Pancreas (tissue), 10 donors: ENCODE measurements at regions not wholly inside any gene's neighbourhood (a gene's known extent, or its start where the extent isn't known, plus 50 kb on each side); places are given as distances from the start of the nearest gene placed in this dataset.

Experiments used
- ATAC-seq, 4 donors: fragments of 200-7000 bp; cut with Tn5 transposase; one replicate each; pipeline versions ENCODE4 v1.8.0 to v1.9.1; 2020; ENCODE audit warnings: mild to moderate bottlenecking in 4 of 4, moderate library complexity in 4 of 4
- DNase-seq, 6 donors: peaks; one replicate each; pipeline ENCODE4 v3.0.0-alpha.2; 2020
- FAIRE-seq: peaks from 2 replicates; lab custom pipeline; 2012; peaks lifted over from hg19 to GRCh38; lab: Jason Lieb, UNC
- H3K27ac ChIP-seq, 4 donors: fragments of 200-600 bp; sonication (generic); 1 replicate in 3 of 4; 2 replicates in 1 of 4; pipeline versions ENCODE4 v1.5.0 to v1.8.0; 2020
- H3K27me3 ChIP-seq, 4 donors: fragments of 200-600 bp; one replicate each; pipeline ENCODE4 v1.8.0; 2021
- H3K36me3 ChIP-seq, 3 donors: fragments of 200-600 bp; sonication (generic) in 1 of 3; one replicate each; pipeline versions ENCODE4 v1.5.0 to v1.8.0; 2020 to 2021
- H3K4me1 ChIP-seq, 3 donors: fragments of 200-600 bp; one replicate each; pipeline ENCODE4 v1.8.0; 2021
- H3K4me3 ChIP-seq, 4 donors: fragments of 200-600 bp; sonication (generic) in 2 of 4; one replicate each; pipeline versions ENCODE4 v1.5.0 to v1.8.0; 2020 to 2021
- H3K9me3 ChIP-seq, 4 donors: fragments of 200-600 bp; one replicate each; pipeline ENCODE4 v1.8.0; 2021
- CTCF ChIP-seq, 4 donors: fragments of 200-600 bp; sonication (generic) in 3 of 4; IDR thresholded peaks; one replicate each; pipeline versions ENCODE4 v1.5.0 to v1.8.0; 2021; ENCODE audit warnings: antibody characterized with exemption in 4 of 4
- WGBS, 2 donors: extraction: QIAGEN DNeasy Blood & Tissue Kit; methylation state at CpG; one replicate each; pipeline ENCODE4 v1.1.7; 2013; 5-methylcytosine and 5-hydroxymethylcytosine counted together
- intact Hi-C, 3 donors: fragments of 100-400 bp; cut with DNase I; formaldehyde crosslinking; loops; one replicate each; pipeline versions ENCODE4 v1.11.1 to v1.14.2; 2022
- donor health status: healthy with polysubstance abuse.
- donor health status: DM: no; HTN: no; CAD: no; lungs with moderate emphysema.
- donor health status: DM: no; HTN: no; CAD: no.
- donor health status: control.
- donor health status: control.
- donor health status: Bipolar disorder and iron deficiency.
- donor health status: DM: yes; HTN: yes; CAD: no.
- donor health status: DM: no; HTN: no; CAD: no.
- donor health status: DM: no; HTN: no; CAD: no.
- donor health status: DM: yes; HTN: yes; CAD: no.

GRCh38 chr7:35419391-35419755 lies 165.5 kb upstream of the TBX20 start:
- 45 to 49% methylated on average over 5 of the region's 5 CpGs for WGBS, 2 donors
- intact Hi-C loops, result no loop called here
- Histone ChIP-seq H3K27me3 (peaks cover 0 to 5% (median 0%) of the 10 kb centered on the region in 4 donors), H3K27ac (no peak overlapping the region), H3K9me3 (no peaks in the 10 kb centered on the region), H3K4me1 (no peaks in the 10 kb centered on the region), H3K36me3 (no peaks in the 10 kb centered on the region), H3K4me3 (no peak overlapping the region)
- no peak for ATAC-seq
- FAIRE-seq, result no peak
- TF ChIP-seq CTCF (IDR thresholded peaks at IDR 0.05), result no peak
- DNase-seq, result no peak

- Histone ChIP-seq H3K9me3 (no peaks in the 10 kb centered on the region), H3K4me1 (no peaks in the 10 kb centered on the region), H3K36me3 (no peaks in the 10 kb centered on the region), H3K27ac (no peak overlapping the region), H3K4me3 (no peak overlapping the region), H3K27me3 (peaks cover 0 to 5% (median 0%) of the 10 kb centered on the region in 4 donors)
- no peak for TF ChIP-seq CTCF (IDR thresholded peaks at IDR 0.05)
- no peak for FAIRE-seq
- DNase-seq, result no peak
- WGBS, 2 donors, result 56 to 64% methylated on average over 24 of the region's 24 CpGs
- intact Hi-C loops, result no loop called here
- no peak for ATAC-seq
Observed at GRCh38 chr7:35418716-35419390, 165.0 kb upstream of the TBX20 start.

GRCh38 chr7:35416568-35416967 lies 162.7 kb upstream of the TBX20 start:
- DNase-seq, result no peak
- Histone ChIP-seq H3K9me3 (no peaks in the 10 kb centered on the region), H3K4me1 (no peaks in the 10 kb centered on the region), H3K27ac (no peak overlapping the region), H3K4me3 (no peak overlapping the region), H3K36me3 (no peaks in the 10 kb centered on the region), H3K27me3 (no peaks in the 10 kb centered on the region)
- WGBS, 2 donors, result 95 to 99% methylated on average over 2 of the region's 2 CpGs
- intact Hi-C loops, result no loop called here
- TF ChIP-seq CTCF (IDR thresholded peaks at IDR 0.05), result no peak
- FAIRE-seq, result no peak
- ATAC-seq, result no peak

GRCh38 chr7:35415411-35415822 lies 161.5 kb upstream of the TBX20 start:
- FAIRE-seq (no peak), DNase-seq (no peak), ATAC-seq (no peak)
- Histone ChIP-seq H3K36me3 (no peaks in the 10 kb centered on the region), H3K27ac (no peak overlapping the region), H3K27me3 (no peaks in the 10 kb centered on the region), H3K4me3 (no peak overlapping the region), H3K4me1 (no peaks in the 10 kb centered on the region), H3K9me3 (no peaks in the 10 kb centered on the region)
- no peak for TF ChIP-seq CTCF (IDR thresholded peaks at IDR 0.05)
- intact Hi-C loops, result no loop called here
- WGBS, 2 donors, result 60 to 70% methylated on average over 6 of the region's 6 CpGs

GRCh38 chr7:35411331-35411730 lies 157.4 kb upstream of the TBX20 start:
- Histone ChIP-seq H3K27me3 (no peaks in the 10 kb centered on the region), H3K27ac (no peak overlapping the region), H3K4me3 (no peak overlapping the region), H3K9me3 (no peaks in the 10 kb centered on the region), H3K36me3 (no peaks in the 10 kb centered on the region), H3K4me1 (no peaks in the 10 kb centered on the region)
- intact Hi-C loops, result no loop called here
- FAIRE-seq (no peak), ATAC-seq (no peak), DNase-seq (no peak)
- no peak for TF ChIP-seq CTCF (IDR thresholded peaks at IDR 0.05)
- 39 to 49% methylated on average over 3 of the region's 3 CpGs for WGBS, 2 donors
